ENCODE measurements at regions not wholly inside any gene's neighbourhood (a gene's known extent, or its start where the extent isn't known, plus 50 kb on each side); places are given as distances from the start of the nearest gene placed in this dataset.

DNA sequence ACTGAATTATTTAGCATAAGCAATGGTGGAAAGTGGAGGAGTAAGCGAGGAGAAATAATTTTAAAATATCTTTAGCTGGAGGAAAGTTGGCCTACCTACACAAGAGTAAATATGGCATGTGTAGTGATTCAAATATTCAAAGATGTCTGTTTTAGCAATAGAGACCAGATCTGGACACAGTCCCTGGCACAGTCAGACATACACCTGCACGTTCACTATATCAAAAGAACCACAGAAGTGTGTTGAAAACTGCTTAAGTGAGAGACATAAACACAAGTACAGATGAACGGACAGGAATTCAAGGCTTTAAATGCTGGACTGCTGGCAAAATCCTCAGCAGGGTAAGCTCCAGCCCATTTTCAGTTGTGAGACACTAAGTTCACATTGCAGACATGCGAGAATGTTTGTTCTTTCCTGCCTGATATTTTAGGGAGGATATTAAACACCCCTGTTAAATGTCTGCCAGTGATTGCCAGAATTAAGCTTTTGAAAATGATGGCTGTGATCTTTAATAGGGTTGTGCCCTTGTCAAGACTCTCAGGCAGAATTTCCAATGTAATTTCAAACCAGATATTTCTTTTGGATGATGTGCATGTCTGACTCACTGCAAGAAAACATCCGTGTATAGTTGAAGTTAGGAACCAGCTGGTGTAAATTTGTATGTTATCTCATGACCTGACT is 810.6 kb downstream of the TLE4 start:
- intact Hi-C loops (cut with DNase I, micrococcal nuclease), result no loop called here
- Histone ChIP-seq H3K9me3 (peaks cover 4% of the 10 kb centered on the region), H3K4me1 (ENCODE audit: low read depth) (no peaks in the 10 kb centered on the region), H3K36me3 (ENCODE audit: low read depth) (no peaks in the 10 kb centered on the region), H3K4me3 (no peak overlapping the region)
- DNase-seq (no peak), ATAC-seq (no peak)
- TF ChIP-seq, protein P1, sequence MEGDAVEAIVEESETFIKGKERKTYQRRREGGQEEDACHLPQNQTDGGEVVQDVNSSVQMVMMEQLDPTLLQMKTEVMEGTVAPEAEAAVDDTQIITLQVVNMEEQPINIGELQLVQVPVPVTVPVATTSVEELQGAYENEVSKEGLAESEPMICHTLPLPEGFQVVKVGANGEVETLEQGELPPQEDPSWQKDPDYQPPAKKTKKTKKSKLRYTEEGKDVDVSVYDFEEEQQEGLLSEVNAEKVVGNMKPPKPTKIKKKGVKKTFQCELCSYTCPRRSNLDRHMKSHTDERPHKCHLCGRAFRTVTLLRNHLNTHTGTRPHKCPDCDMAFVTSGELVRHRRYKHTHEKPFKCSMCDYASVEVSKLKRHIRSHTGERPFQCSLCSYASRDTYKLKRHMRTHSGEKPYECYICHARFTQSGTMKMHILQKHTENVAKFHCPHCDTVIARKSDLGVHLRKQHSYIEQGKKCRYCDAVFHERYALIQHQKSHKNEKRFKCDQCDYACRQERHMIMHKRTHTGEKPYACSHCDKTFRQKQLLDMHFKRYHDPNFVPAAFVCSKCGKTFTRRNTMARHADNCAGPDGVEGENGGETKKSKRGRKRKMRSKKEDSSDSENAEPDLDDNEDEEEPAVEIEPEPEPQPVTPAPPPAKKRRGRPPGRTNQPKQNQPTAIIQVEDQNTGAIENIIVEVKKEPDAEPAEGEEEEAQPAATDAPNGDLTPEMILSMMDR (IDR thresholded peaks at IDR 0.05), result no peak

DNA sequence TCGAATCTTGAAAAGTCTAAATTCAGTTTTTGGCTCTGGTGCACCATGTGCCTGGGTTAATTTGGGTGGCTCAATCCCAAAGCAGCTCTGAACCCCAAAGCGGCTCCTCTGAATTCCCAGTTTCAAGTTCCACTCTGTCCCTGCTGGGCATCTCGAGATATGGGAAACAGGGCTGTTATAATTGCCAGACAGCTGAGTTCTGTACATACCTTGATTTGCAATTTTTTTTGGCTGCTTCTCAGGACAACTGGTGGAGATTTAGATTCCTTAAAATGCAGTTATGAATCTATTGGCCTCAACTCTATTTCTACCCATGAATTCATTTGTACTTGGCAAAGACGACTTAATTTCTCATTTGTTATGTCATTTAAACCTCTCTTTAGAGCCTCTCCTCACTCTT is 808.5 kb downstream of the TLE4 start:
- DNase-seq (no peak), ATAC-seq (no peak)
- Histone ChIP-seq H3K36me3 (ENCODE audit: low read depth) (no peaks in the 10 kb centered on the region), H3K4me1 (ENCODE audit: low read depth) (no peaks in the 10 kb centered on the region), H3K9me3 (peaks cover 4% of the 10 kb centered on the region), H3K4me3 (no peak overlapping the region)
- TF ChIP-seq, protein P1 (IDR thresholded peaks at IDR 0.05), result no peak
- intact Hi-C loops (cut with DNase I, micrococcal nuclease), result no loop called here

DNA sequence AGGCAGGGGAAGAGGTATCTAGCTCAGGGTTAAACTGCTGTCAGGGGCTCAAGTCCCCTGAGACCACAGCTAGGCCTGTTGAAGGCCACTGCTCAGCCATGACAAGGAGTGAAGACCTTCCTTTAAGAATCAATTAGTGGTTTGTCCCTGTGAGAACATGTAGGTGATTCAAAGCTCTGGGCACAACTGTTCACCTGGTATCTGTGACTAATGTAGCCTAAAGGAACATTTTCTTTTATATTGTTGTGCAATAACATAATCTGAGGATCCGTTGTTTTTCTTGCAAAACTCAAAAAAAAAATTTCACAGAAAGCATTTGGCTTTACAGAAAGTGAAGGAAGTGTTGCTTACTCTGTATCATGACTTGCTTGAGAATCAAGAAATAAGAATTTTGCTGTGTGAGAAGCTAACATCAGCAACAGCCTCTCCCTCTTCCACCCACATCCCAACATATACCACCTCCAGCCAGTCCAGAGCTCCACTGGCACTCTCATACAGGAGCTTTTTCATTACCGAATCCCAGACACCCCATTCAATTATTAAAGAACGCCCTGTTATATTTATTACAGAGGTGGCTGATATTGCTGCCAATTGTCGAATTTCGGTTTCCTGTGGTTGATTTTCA is 807.0 kb downstream of the TLE4 start:
- no peak overlapping the region for H3K4me3 ChIP-seq
- ATAC-seq (no peak), DNase-seq (no peak)
- peaks cover 4% of the 10 kb centered on the region for H3K9me3 ChIP-seq
- intact Hi-C loops (cut with DNase I, micrococcal nuclease), result no loop called here
- TF ChIP-seq, protein P1 (IDR thresholded peaks at IDR 0.05), result no peak
- no peaks in the 10 kb centered on the region for H3K4me1 ChIP-seq (ENCODE audit: low read depth)
- H3K36me3 ChIP-seq (ENCODE audit: low read depth), result no peaks in the 10 kb centered on the region

DNA sequence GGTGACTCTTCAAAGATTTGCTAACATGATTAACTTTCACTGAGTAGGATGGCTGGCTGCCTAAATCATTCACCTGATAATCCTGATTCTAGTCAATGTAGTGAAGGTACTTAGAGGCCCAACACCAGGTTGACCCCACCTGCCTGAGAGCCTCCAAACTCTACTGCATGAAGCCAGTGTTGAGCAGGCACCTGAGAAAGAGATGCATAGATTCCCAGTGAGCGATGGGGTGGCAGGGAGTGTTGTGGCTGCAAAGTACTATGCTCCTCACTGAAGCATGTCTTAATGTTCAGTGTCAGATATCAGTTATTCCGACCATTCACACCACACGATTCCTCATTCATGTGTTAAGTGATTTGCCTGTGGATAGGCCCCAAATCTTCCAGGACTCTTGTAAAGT is 804.4 kb downstream of the TLE4 start:
- DNase-seq (no peak), ATAC-seq (no peak)
- intact Hi-C loops (cut with DNase I, micrococcal nuclease), result no loop called here
- TF ChIP-seq, protein P1 (IDR thresholded peaks at IDR 0.05), result no peak
- H3K9me3 ChIP-seq, result peaks cover 7% of the 10 kb centered on the region
- no peaks in the 10 kb centered on the region for H3K4me1 ChIP-seq (ENCODE audit: low read depth)
- no peak overlapping the region for H3K4me3 ChIP-seq
- no peaks in the 10 kb centered on the region for H3K36me3 ChIP-seq (ENCODE audit: low read depth)

DNA sequence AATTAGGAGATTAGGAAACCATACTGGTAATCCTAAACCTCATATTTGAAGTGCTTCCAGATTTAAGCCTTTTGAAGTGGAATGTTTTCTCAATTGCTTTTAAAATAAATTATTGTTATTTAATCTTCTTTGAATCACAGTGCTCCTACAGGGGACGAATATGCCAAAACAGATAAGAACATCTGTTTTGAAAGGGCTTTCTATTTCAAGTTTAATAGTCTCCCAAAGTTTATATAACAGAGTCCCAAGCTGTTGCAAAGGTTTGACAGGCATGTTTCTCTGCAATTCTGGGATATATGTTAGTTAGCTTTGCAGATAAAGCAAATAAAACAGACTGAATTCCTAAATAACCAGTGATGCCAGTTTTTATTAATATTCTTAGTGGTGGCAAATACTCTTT is 803.7 kb downstream of the TLE4 start:
- intact Hi-C loops (cut with DNase I, micrococcal nuclease), result no loop called here
- Histone ChIP-seq H3K4me3 (no peak overlapping the region), H3K36me3 (ENCODE audit: low read depth) (no peaks in the 10 kb centered on the region), H3K4me1 (ENCODE audit: low read depth) (no peaks in the 10 kb centered on the region), H3K9me3 (peaks cover 7% of the 10 kb centered on the region)
- TF ChIP-seq, protein P1 (IDR thresholded peaks at IDR 0.05), result no peak
- DNase-seq (no peak), ATAC-seq (no peak)
